H1 (cell line): ENCODE measurements at regions not wholly inside any gene's neighbourhood (a gene's known extent, or its start where the extent isn't known, plus 50 kb on each side); places are given as distances from the start of the nearest gene placed in this dataset.

Experiments
- CTCF ChIA-PET: fragments of 300-600 bp; sonication (Branson Sonifier 250); formaldehyde crosslinking; loops from one replicate; lab custom pipeline; 2021; ENCODE audit not compliant: partially characterized antibody; lab: Charles Lee
- POLR2A ChIA-PET: fragments of 300-600 bp; sonication (Branson Sonifier 250); formaldehyde crosslinking; loops from one replicate; lab custom pipeline; 2021; ENCODE audit warnings: inconsistent platforms; ENCODE audit not compliant: partially characterized antibody; lab: Charles Lee
- DNase-seq, 2 experiments: peaks; one replicate each; pipeline versions ENCODE4 v3.0.0 to v3.0.0-alpha.2; 2010 to 2022; ENCODE audit warnings: low spot score in 2 of 2, low read depth in 1 of 2, mixed read lengths in 1 of 2
- FAIRE-seq: peaks from 2 replicates; lab custom pipeline; 2011; peaks lifted over from hg19 to GRCh38; lab: Jason Lieb, UNC
- H2AFZ ChIP-seq: 2 replicates; pipeline ENCODE4 v1.8.1; 2012; ENCODE audit warnings: low read length, inconsistent platforms
- H2AK5ac ChIP-seq: 2 replicates; pipeline ENCODE4 v1.6.1; 2013; ENCODE audit warnings: low read depth, low read length
- H2BK120ac ChIP-seq: replicated peaks from 2 replicates; pipeline ENCODE3; 2013; ENCODE audit warnings: low read depth, low read length, inconsistent platforms
- H2BK12ac ChIP-seq: 2 replicates; pipeline ENCODE4 v1.6.1; 2013; ENCODE audit warnings: low read depth, low read length
- H2BK15ac ChIP-seq: 2 replicates; pipeline ENCODE4 v1.6.1; 2013; ENCODE audit warnings: low read length
- H2BK20ac ChIP-seq: 2 replicates; pipeline ENCODE4 v1.6.1; 2013; ENCODE audit warnings: low read length
- H2BK5ac ChIP-seq: 2 replicates; pipeline ENCODE4 v1.6.1; 2013; ENCODE audit warnings: low read depth, low read length
- H3K14ac ChIP-seq: 2 replicates; pipeline ENCODE4 v1.6.1; 2013; ENCODE audit warnings: inconsistent platforms; ENCODE audit not compliant: insufficient read length
- H3K18ac ChIP-seq: 2 replicates; pipeline ENCODE4 v1.6.1; 2013; ENCODE audit warnings: low read length; ENCODE audit errors: extremely low read depth
- H3K23ac ChIP-seq: 2 replicates; pipeline ENCODE4 v1.6.1; 2013; ENCODE audit warnings: inconsistent platforms; ENCODE audit not compliant: insufficient read length
- H3K23me2 ChIP-seq: 2 replicates; pipeline ENCODE4 v1.6.1; 2013; ENCODE audit warnings: low read depth, low read length
- H3K27ac ChIP-seq: 2 replicates; pipeline ENCODE4 v1.6.1; 2011; ENCODE audit warnings: low read depth, low read length, inconsistent platforms
- H3K27me3 ChIP-seq, 4 experiments: replicated peaks in 1 of 4; 1 replicate in 1 of 4; 2 replicates in 3 of 4; pipeline versions ENCODE4 v1.6.1 to v1.8.1; 2011 to 2013; ENCODE audit warnings: low read length in 3 of 4, mild to moderate bottlenecking in 3 of 4, inconsistent platforms in 2 of 4, mixed read lengths in 2 of 4, moderate library complexity in 1 of 4; ENCODE audit not compliant: control insufficient read depth in 3 of 4, insufficient read depth in 3 of 4; ENCODE audit errors: extremely low read depth in 1 of 4
- H3K36me3 ChIP-seq, 4 experiments: 2 replicates each; pipeline versions ENCODE4 v1.6.1 to v1.8.1; 2011 to 2013; ENCODE audit warnings: mild to moderate bottlenecking in 4 of 4, low read length in 3 of 4, moderate library complexity in 2 of 4, control low read depth in 1 of 4, inconsistent platforms in 1 of 4; ENCODE audit not compliant: insufficient read depth in 4 of 4, control insufficient read depth in 2 of 4
- H3K4ac ChIP-seq: replicated peaks from 2 replicates; pipeline ENCODE3; 2013; ENCODE audit warnings: low read length, low read depth, mixed read lengths, inconsistent platforms; ENCODE audit not compliant: insufficient read length
- H3K4me1 ChIP-seq, 4 experiments: replicated peaks in 1 of 4; 1 replicate in 1 of 4; 2 replicates in 3 of 4; pipeline versions ENCODE4 v1.6.1 to v1.8.1; 2011 to 2013; ENCODE audit warnings: low read length in 3 of 4, inconsistent platforms in 2 of 4, mixed read lengths in 1 of 4; ENCODE audit not compliant: insufficient read depth in 4 of 4, control insufficient read depth in 3 of 4
- H3K4me2 ChIP-seq, 2 experiments: 2 replicates each; pipeline versions ENCODE4 v1.6.1 to v1.8.1; 2011 to 2013; ENCODE audit warnings: low read depth in 2 of 2, low read length in 2 of 2, control low read depth in 1 of 2, inconsistent platforms in 1 of 2, mild to moderate bottlenecking in 1 of 2; ENCODE audit not compliant: insufficient read depth in 1 of 2
- H3K4me3 ChIP-seq, 4 experiments: fragments of 200-600, 300-600 bp in 1 of 4; sonication (generic), shearing (Covaris generic), sonication (Bioruptor Twin) in 1 of 4; 2 replicates each; pipeline versions ENCODE4 v1.5.1 to v1.8.1; 2011 to 2016; ENCODE audit warnings: low read length in 4 of 4, low read depth in 3 of 4, control low read depth in 2 of 4, inconsistent platforms in 2 of 4, mild to moderate bottlenecking in 2 of 4, mixed read lengths in 1 of 4, moderate library complexity in 1 of 4; ENCODE audit not compliant: insufficient read depth in 2 of 4; ENCODE audit errors: extremely low read depth in 1 of 4
- H3K56ac ChIP-seq: replicated peaks from 2 replicates; pipeline ENCODE3; 2013; ENCODE audit warnings: low read depth, mild to moderate bottlenecking, mixed read lengths, low read length, inconsistent platforms; ENCODE audit not compliant: insufficient read length
- H3K79me1 ChIP-seq: 2 replicates; pipeline ENCODE4 v1.6.1; 2013; ENCODE audit warnings: low read depth, low read length, control low read depth
- H3K79me2 ChIP-seq, 2 experiments: 2 replicates each; pipeline versions ENCODE4 v1.6.1 to v1.8.1; 2012 to 2013; ENCODE audit warnings: low read length in 2 of 2, mild to moderate bottlenecking in 2 of 2, inconsistent platforms in 1 of 2; ENCODE audit not compliant: insufficient read depth in 2 of 2, control insufficient read depth in 1 of 2
- H3K9ac ChIP-seq, 4 experiments: replicated peaks in 1 of 4; 1 replicate in 1 of 4; 2 replicates in 3 of 4; pipeline versions ENCODE4 v1.6.1 to v1.8.1; 2011 to 2013; ENCODE audit warnings: low read depth in 3 of 4, low read length in 3 of 4, control low read depth in 2 of 4, mild to moderate bottlenecking in 2 of 4, moderate library complexity in 2 of 4, inconsistent platforms in 1 of 4; ENCODE audit errors: extremely low read depth in 1 of 4
- H3K9me3 ChIP-seq, 2 experiments: 2 replicates each; pipeline versions ENCODE4 v1.6.1 to v1.8.1; 2012 to 2013; ENCODE audit warnings: mild to moderate bottlenecking in 2 of 2, moderate library complexity in 2 of 2, control low read depth in 1 of 2, inconsistent platforms in 1 of 2, low read depth in 1 of 2, low read length in 1 of 2, mixed read lengths in 1 of 2; ENCODE audit not compliant: insufficient read depth in 2 of 2
- H4K20me1 ChIP-seq, 2 experiments: replicated peaks in 1 of 2; 2 replicates each; pipeline versions ENCODE3 to v1.8.1; 2011 to 2013; ENCODE audit warnings: inconsistent platforms in 2 of 2, low read length in 2 of 2, mild to moderate bottlenecking in 1 of 2; ENCODE audit not compliant: insufficient read depth in 2 of 2, control insufficient read depth in 1 of 2
- H4K5ac ChIP-seq: 2 replicates; pipeline ENCODE4 v1.6.1; 2013; ENCODE audit warnings: low read length, low read depth, mixed read lengths, inconsistent platforms; ENCODE audit not compliant: insufficient read length
- H4K8ac ChIP-seq: 2 replicates; pipeline ENCODE4 v1.8.0; 2013; ENCODE audit warnings: mild to moderate bottlenecking, moderate library complexity, low read length, inconsistent platforms; ENCODE audit not compliant: insufficient read depth; ENCODE audit errors: extremely low read depth
- H4K91ac ChIP-seq: replicated peaks from 2 replicates; pipeline ENCODE3; 2013; ENCODE audit warnings: low read length, mixed read lengths, inconsistent platforms; ENCODE audit not compliant: insufficient read length
- BCL11A ChIP-seq, 2 experiments: IDR thresholded peaks; one replicate each; pipeline ENCODE4 v1.6.1; 2011; ENCODE audit warnings: low read depth in 2 of 2, low read length in 2 of 2, mild to moderate bottlenecking in 2 of 2
- EP300 ChIP-seq, 2 experiments: IDR thresholded peaks; 1 replicate in 1 of 2; 2 replicates in 1 of 2; pipeline ENCODE4 v1.6.1; 2011 to 2012; ENCODE audit warnings: low read depth in 2 of 2, low read length in 2 of 2, mild to moderate bottlenecking in 2 of 2, borderline replicate concordance in 1 of 2, inconsistent platforms in 1 of 2, moderate library complexity in 1 of 2
- KDM1A ChIP-seq: fragments of 200-600, 300-600 bp; sonication (generic); IDR thresholded peaks from 2 replicates; pipeline ENCODE4 v1.7.1; 2016; ENCODE audit warnings: mild to moderate bottlenecking, low read length, borderline replicate concordance
- KDM5A ChIP-seq: fragments of 200-600 bp; IDR thresholded peaks from 2 replicates; pipeline ENCODE4 v1.7.1; 2012; ENCODE audit warnings: mild to moderate bottlenecking, low read length, inconsistent platforms, mixed read lengths
- PHF8 ChIP-seq: fragments of 200-600 bp; sonication (generic); conservative IDR thresholded peaks from 2 replicates; pipeline ENCODE4 v1.7.1; 2012; ENCODE audit warnings: low read depth, mild to moderate bottlenecking, inconsistent platforms, low read length, moderate library complexity
- POU5F1 ChIP-seq: IDR thresholded peaks from 2 replicates; pipeline ENCODE4 v1.6.1; 2011; ENCODE audit warnings: low read depth, mild to moderate bottlenecking, low read length, moderate library complexity
- RAD21 ChIP-seq, 2 experiments: IDR thresholded peaks in 1 of 2; conservative IDR thresholded peaks in 1 of 2; 2 replicates each; pipeline ENCODE4 v1.6.1; 2011; ENCODE audit warnings: low read depth in 2 of 2, low read length in 2 of 2, improper control_type of control experiment in 1 of 2, inconsistent platforms in 1 of 2, mild to moderate bottlenecking in 1 of 2, moderate library complexity in 1 of 2
- SIN3A ChIP-seq, 2 experiments: IDR thresholded peaks in 1 of 2; conservative IDR thresholded peaks in 1 of 2; 2 replicates each; pipeline ENCODE4 v1.6.1; 2011 to 2012; ENCODE audit warnings: low read length in 2 of 2, improper control_type of control experiment in 1 of 2, low read depth in 1 of 2, mild to moderate bottlenecking in 1 of 2
- TAF1 ChIP-seq: IDR thresholded peaks from 2 replicates; pipeline ENCODE4 v1.6.1; 2011; ENCODE audit warnings: mild to moderate bottlenecking, low read depth, low read length
- WGBS, 2 experiments: shearing (Covaris generic) in 1 of 2; methylation state at CpG; one replicate each; pipeline versions ENCODE4 v1.1.6 to v1.1.7; 2013 to 2015; ENCODE audit warnings: low lambda C conversion rate in 2 of 2, mixed read lengths in 2 of 2, inconsistent platforms in 1 of 2, low coverage in 1 of 2, missing lambda C conversion rate in 1 of 2; ENCODE audit not compliant: insufficient replicate concordance in 2 of 2, insufficient coverage in 1 of 2, insufficient read length in 1 of 2; ENCODE audit errors: extremely low coverage in 1 of 2, missing lambda C conversion rate in 1 of 2; 5-methylcytosine and 5-hydroxymethylcytosine counted together
- TF ChIP-seq, protein P1 (sequence below), 3 experiments: IDR thresholded peaks; 1 replicate in 2 of 3; 2 replicates in 1 of 3; pipeline versions ENCODE4 v1.5.1 to v1.6.1; 2011; ENCODE audit warnings: low read length in 3 of 3, mild to moderate bottlenecking in 3 of 3, inconsistent platforms in 2 of 3, low read depth in 1 of 3, moderate library complexity in 1 of 3; ENCODE audit not compliant: insufficient read depth in 1 of 3; ENCODE audit errors: control extremely low read depth in 1 of 3

DNA sequence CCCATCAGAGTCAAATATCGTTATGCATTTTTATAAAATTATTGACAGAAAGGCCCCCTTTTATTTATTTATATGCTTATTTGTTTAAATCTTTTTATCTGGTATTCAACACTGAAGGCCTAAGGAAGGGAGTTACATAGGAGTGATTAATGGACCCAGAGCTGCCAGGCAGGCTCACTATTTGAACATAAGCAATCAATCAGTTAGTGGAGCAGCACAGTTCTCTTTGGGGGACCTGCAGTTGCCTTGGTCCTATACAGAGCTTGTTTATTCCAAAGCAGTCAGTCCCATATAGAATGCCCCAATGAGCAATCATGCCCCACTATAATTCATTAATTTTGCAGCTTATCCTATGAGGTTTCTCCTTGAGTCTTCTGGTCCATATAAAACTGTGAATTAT is 389.4 kb upstream of the GOT2 start:
- no peaks in the 10 kb centered on the region for H3K79me1 ChIP-seq
- WGBS, 2 experiments = 89% methylated on average over 1 of the region's 1 CpG; no CpG with 5 or more reads in 1 of the 2 experiments
- no peak overlapping the region for H3K56ac ChIP-seq
- no peaks in the 10 kb centered on the region for H3K36me3 ChIP-seq
- H3K9me3 ChIP-seq = no peaks in the 10 kb centered on the region; a peak in 1 of 4 replicates
- POLR2A ChIA-PET = no interaction called here
- H3K18ac ChIP-seq = no peak overlapping the region
- no peak overlapping the region for H3K4me3 ChIP-seq
- no peak overlapping the region for H3K23ac ChIP-seq
- H3K4ac ChIP-seq = no peak overlapping the region
- DNase-seq = no peak
- no peak overlapping the region for H3K27ac ChIP-seq
- H2BK12ac ChIP-seq = no peak overlapping the region
- H3K9ac ChIP-seq = no peak overlapping the region
- no peak overlapping the region for H3K14ac ChIP-seq
- H2BK20ac ChIP-seq = no peak overlapping the region
- H2BK15ac ChIP-seq = no peak overlapping the region
- peaks cover 0 to 2% (median 0%) of the 10 kb centered on the region in 4 experiments; a peak in 1 of 7 replicates for H3K27me3 ChIP-seq
- no peak overlapping the region for H2AK5ac ChIP-seq
- no peak for FAIRE-seq
- no peak overlapping the region for H4K91ac ChIP-seq
- CTCF ChIA-PET = interaction anchor here (0.6 to 2.4 kb wide), 2 partner anchors 19 to 526 kb away, joined by 3 to 11 read pairs; no protein-coding TSS in a partner anchor
- no peaks in the 10 kb centered on the region; a peak in 1 of 7 replicates for H3K4me1 ChIP-seq
- no peak overlapping the region for H3K4me2 ChIP-seq
- no peaks in the 10 kb centered on the region for H3K79me2 ChIP-seq
- H4K8ac ChIP-seq = no peak overlapping the region
- H2BK120ac ChIP-seq = no peak overlapping the region
- no peak overlapping the region for H2BK5ac ChIP-seq
- no peaks in the 10 kb centered on the region for H3K23me2 ChIP-seq
- H4K5ac ChIP-seq = no peak overlapping the region
- no peaks in the 10 kb centered on the region for H4K20me1 ChIP-seq
- no peak overlapping the region for H2AFZ ChIP-seq
- TF ChIP-seq RAD21 (IDR thresholded peaks at IDR 0.05 in 1 of 2, conservative IDR thresholded peaks at IDR 0.05 in 1 of 2; ENCODE audit: low read depth in 2 of 2, low read length in 2 of 2) (no peak), PHF8 (no peak), BCL11A (IDR thresholded peaks at IDR 0.05; ENCODE audit: low read depth in 2 of 2, low read length in 2 of 2) (no peak), SIN3A (conservative IDR thresholded peaks at IDR 0.05 in 1 of 2, IDR thresholded peaks at IDR 0.05 in 1 of 2; ENCODE audit: low read depth in 1 of 2, low read length in 2 of 2) (no peak), POU5F1 (no peak), EP300 (IDR thresholded peaks at IDR 0.05; ENCODE audit: borderline replicate concordance in 1 of 2, low read depth in 2 of 2, low read length in 2 of 2) (no peak), KDM5A (no peak), KDM1A (no peak), TAF1 (no peak)
- TF ChIP-seq, protein P1, sequence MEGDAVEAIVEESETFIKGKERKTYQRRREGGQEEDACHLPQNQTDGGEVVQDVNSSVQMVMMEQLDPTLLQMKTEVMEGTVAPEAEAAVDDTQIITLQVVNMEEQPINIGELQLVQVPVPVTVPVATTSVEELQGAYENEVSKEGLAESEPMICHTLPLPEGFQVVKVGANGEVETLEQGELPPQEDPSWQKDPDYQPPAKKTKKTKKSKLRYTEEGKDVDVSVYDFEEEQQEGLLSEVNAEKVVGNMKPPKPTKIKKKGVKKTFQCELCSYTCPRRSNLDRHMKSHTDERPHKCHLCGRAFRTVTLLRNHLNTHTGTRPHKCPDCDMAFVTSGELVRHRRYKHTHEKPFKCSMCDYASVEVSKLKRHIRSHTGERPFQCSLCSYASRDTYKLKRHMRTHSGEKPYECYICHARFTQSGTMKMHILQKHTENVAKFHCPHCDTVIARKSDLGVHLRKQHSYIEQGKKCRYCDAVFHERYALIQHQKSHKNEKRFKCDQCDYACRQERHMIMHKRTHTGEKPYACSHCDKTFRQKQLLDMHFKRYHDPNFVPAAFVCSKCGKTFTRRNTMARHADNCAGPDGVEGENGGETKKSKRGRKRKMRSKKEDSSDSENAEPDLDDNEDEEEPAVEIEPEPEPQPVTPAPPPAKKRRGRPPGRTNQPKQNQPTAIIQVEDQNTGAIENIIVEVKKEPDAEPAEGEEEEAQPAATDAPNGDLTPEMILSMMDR (IDR thresholded peaks at IDR 0.05; ENCODE audit: control extremely low read depth in 1 of 3, insufficient read depth in 1 of 3, low read depth in 1 of 3, low read length in 3 of 3) = no peak
